Vagina (tissue), 2 donors: ENCODE measurements at regions not wholly inside any gene's neighbourhood (a gene's known extent, or its start where the extent isn't known, plus 50 kb on each side); places are given as distances from the start of the nearest gene placed in this dataset.

Experiments used
- CTCF ChIP-seq, 3 experiments: fragments of 450-650 bp in 2 of 3; fragments of 200-600 bp in 1 of 3; sonication (generic) in 1 of 3; IDR thresholded peaks; one replicate each; pipeline ENCODE4 v1.5.1; 2017 to 2019; ENCODE audit warnings: antibody characterized with exemption in 3 of 3, mild to moderate bottlenecking in 2 of 3, moderate library complexity in 2 of 3
- POLR2A ChIP-seq, 2 donors: fragments of 450-650 bp; IDR thresholded peaks; one replicate each; pipeline ENCODE4 v1.6.1; 2017; ENCODE audit warnings: antibody characterized with exemption in 2 of 2, mild to moderate bottlenecking in 2 of 2, moderate library complexity in 2 of 2

- no peak for TF ChIP-seq CTCF (IDR thresholded peaks at IDR 0.05)
- TF ChIP-seq POLR2A (IDR thresholded peaks at IDR 0.05): no peak
These were observed 312.6 kb downstream of the ALDH8A1 start for GRCh38 chr6:134637282-134637681.
